GM23338 (cell line): ENCODE measurements at regions not wholly inside any gene's neighbourhood (a gene's known extent, or its start where the extent isn't known, plus 50 kb on each side); places are given as distances from the start of the nearest gene placed in this dataset.

Experiments
- ATAC-seq: fragments of 200-7000 bp; cut with Tn5 transposase; 3 replicates; pipeline ENCODE4 v1.9.1; 2020
- DNase-seq: peaks from one replicate; pipeline ENCODE4 v3.0.0-alpha.2; 2015; ENCODE audit warnings: low spot score
- H2AFZ ChIP-seq: fragments of 200-600 bp; sonication (generic); 2 replicates; pipeline ENCODE4 v1.8.0; 2016; ENCODE audit warnings: antibody characterized with exemption, mild to moderate bottlenecking, moderate library complexity
- H3F3A ChIP-seq: fragments of 200-600 bp; sonication (generic); replicated peaks from 2 replicates; pipeline ENCODE4 v1.8.0; 2017; ENCODE audit warnings: antibody characterized with exemption, mixed run types, low read depth
- H3K27ac ChIP-seq: fragments of 200-600 bp; sonication (generic); 2 replicates; pipeline ENCODE4 v1.6.1; 2016; ENCODE audit warnings: low read depth
- H3K27me3 ChIP-seq: fragments of 200-600 bp; sonication (generic); 2 replicates; pipeline ENCODE4 v1.8.0; 2016; ENCODE audit warnings: mild to moderate bottlenecking, mixed run types, moderate library complexity; ENCODE audit not compliant: insufficient read depth
- H3K36me3 ChIP-seq: fragments of 200-600 bp; sonication (generic); 2 replicates; pipeline ENCODE4 v1.8.0; 2016; ENCODE audit warnings: mild to moderate bottlenecking; ENCODE audit not compliant: insufficient read depth
- H3K4me1 ChIP-seq: fragments of 200-600 bp; sonication (generic); 2 replicates; pipeline ENCODE4 v1.8.0; 2016; ENCODE audit warnings: mild to moderate bottlenecking, moderate library complexity; ENCODE audit not compliant: insufficient read depth
- H3K4me2 ChIP-seq: fragments of 200-600 bp; sonication (generic); 2 replicates; pipeline ENCODE4 v1.7.1; 2017; ENCODE audit warnings: mixed run types
- H3K4me3 ChIP-seq: fragments of 200-600 bp; sonication (generic); 2 replicates; pipeline ENCODE4 v1.6.1; 2016; ENCODE audit warnings: mixed run types
- H3K79me2 ChIP-seq: fragments of 200-600 bp; sonication (generic); replicated peaks from 2 replicates; pipeline ENCODE4 v1.8.0; 2017; ENCODE audit warnings: mild to moderate bottlenecking; ENCODE audit not compliant: insufficient read depth
- H3K9me2 ChIP-seq: fragments of 200-600 bp; sonication (generic); 2 replicates; pipeline ENCODE4 v1.8.0; 2017; ENCODE audit not compliant: insufficient read depth
- H4K20me1 ChIP-seq: fragments of 200-600 bp; sonication (generic); replicated peaks from 2 replicates; pipeline ENCODE4 v1.8.0; 2017; ENCODE audit warnings: mild to moderate bottlenecking; ENCODE audit not compliant: insufficient read depth
- H3K27ac Mint-ChIP-seq: 2 replicates; pipeline ENCODE4 v1.8.0; 2020; ENCODE audit warnings: inconsistent platforms, mild to moderate bottlenecking, moderate library complexity, mixed read lengths
- H3K27me3 Mint-ChIP-seq: 3 replicates; pipeline ENCODE4 v1.8.0; 2022; ENCODE audit warnings: low read depth, mild to moderate bottlenecking, moderate library complexity, mixed read lengths, inconsistent platforms; ENCODE audit not compliant: insufficient read depth, poor library complexity
- H3K36me3 Mint-ChIP-seq: 3 replicates; pipeline ENCODE4 v1.8.0; 2021; ENCODE audit warnings: low read depth, mild to moderate bottlenecking, inconsistent platforms, moderate library complexity, mixed read lengths
- H3K4me1 Mint-ChIP-seq: 3 replicates; pipeline ENCODE4 v1.8.0; 2020; ENCODE audit warnings: mild to moderate bottlenecking, inconsistent platforms, mixed read lengths
- H3K4me3 Mint-ChIP-seq: 3 replicates; pipeline ENCODE4 v1.8.0; 2021; ENCODE audit warnings: moderate library complexity, mild to moderate bottlenecking, inconsistent platforms, mixed read lengths
- H3K9me3 Mint-ChIP-seq: 3 replicates; pipeline ENCODE4 v1.8.0; 2020; ENCODE audit warnings: moderate library complexity, mild to moderate bottlenecking, inconsistent platforms, mixed read lengths
- CREB1 ChIP-seq: fragments of 250-450 bp; sonication (Bioruptor Pico); IDR thresholded peaks from 2 replicates; pipeline ENCODE4 v1.5.0; 2020; ENCODE audit warnings: low read depth, mild to moderate bottlenecking, moderate library complexity
- EZH2 ChIP-seq: fragments of 200-600 bp; sonication (generic); IDR thresholded peaks from one replicate; pipeline ENCODE4 v1.8.0; 2017; ENCODE audit warnings: antibody characterized with exemption, mild to moderate bottlenecking, low read depth; ENCODE audit not compliant: unreplicated experiment
- EZH2phosphoT487 ChIP-seq: fragments of 200-600 bp; sonication (generic); IDR thresholded peaks from one replicate; pipeline ENCODE4 v1.8.1; 2018; ENCODE audit warnings: antibody characterized with exemption; ENCODE audit not compliant: unreplicated experiment
- JUNB ChIP-seq: IDR thresholded peaks from one replicate; pipeline ENCODE4 v1.6.1; 2016; ENCODE audit warnings: antibody characterized with exemption; ENCODE audit not compliant: unreplicated experiment
- NANOG ChIP-seq: IDR thresholded peaks from 2 replicates; pipeline ENCODE4 v1.6.1; 2016; ENCODE audit warnings: antibody characterized with exemption, borderline replicate concordance
- POLR2AphosphoS5 ChIP-seq: IDR thresholded peaks from 2 replicates; pipeline ENCODE4 v1.6.1; 2016; ENCODE audit warnings: antibody characterized with exemption, low read depth
- STAT1 ChIP-seq: IDR thresholded peaks from one replicate; pipeline ENCODE4 v1.6.1; 2016; ENCODE audit warnings: antibody characterized with exemption; ENCODE audit not compliant: unreplicated experiment
- ZNF114 ChIP-seq: fragments of 250-450 bp; sonication (Bioruptor Pico); IDR thresholded peaks from 2 replicates; pipeline ENCODE4 v1.5.0; 2020; ENCODE audit warnings: mild to moderate bottlenecking, moderate library complexity
- ZNF331 ChIP-seq: fragments of 250-450 bp; sonication (Bioruptor Pico); IDR thresholded peaks from 2 replicates; pipeline ENCODE4 v1.5.0; 2020; ENCODE audit warnings: low read depth, mild to moderate bottlenecking, moderate library complexity
- TF ChIP-seq, protein P1 (sequence below): fragments of 250-450 bp; sonication (Bioruptor Pico); IDR thresholded peaks from 2 replicates; pipeline ENCODE4 v1.5.0; 2020; ENCODE audit warnings: mild to moderate bottlenecking, moderate library complexity
- TF ChIP-seq, protein P2 (sequence below), 2 experiments: fragments of 200-600 bp in 1 of 2; sonication (generic) in 1 of 2; conservative IDR thresholded peaks; 2 replicates each; pipeline versions ENCODE4 v1.5.1 to v1.6.1; 2016 to 2017; ENCODE audit warnings: antibody characterized with exemption in 2 of 2, low read depth in 2 of 2, mild to moderate bottlenecking in 2 of 2, moderate library complexity in 1 of 2
- TF ChIP-seq, protein P3 (sequence below): IDR thresholded peaks from 2 replicates; pipeline ENCODE4 v1.6.1; 2016; ENCODE audit warnings: antibody characterized with exemption
- TF ChIP-seq, protein P4 (sequence below): IDR thresholded peaks from one replicate; pipeline ENCODE4 v1.6.1; 2018; ENCODE audit warnings: antibody characterized with exemption; ENCODE audit not compliant: unreplicated experiment

DNA sequence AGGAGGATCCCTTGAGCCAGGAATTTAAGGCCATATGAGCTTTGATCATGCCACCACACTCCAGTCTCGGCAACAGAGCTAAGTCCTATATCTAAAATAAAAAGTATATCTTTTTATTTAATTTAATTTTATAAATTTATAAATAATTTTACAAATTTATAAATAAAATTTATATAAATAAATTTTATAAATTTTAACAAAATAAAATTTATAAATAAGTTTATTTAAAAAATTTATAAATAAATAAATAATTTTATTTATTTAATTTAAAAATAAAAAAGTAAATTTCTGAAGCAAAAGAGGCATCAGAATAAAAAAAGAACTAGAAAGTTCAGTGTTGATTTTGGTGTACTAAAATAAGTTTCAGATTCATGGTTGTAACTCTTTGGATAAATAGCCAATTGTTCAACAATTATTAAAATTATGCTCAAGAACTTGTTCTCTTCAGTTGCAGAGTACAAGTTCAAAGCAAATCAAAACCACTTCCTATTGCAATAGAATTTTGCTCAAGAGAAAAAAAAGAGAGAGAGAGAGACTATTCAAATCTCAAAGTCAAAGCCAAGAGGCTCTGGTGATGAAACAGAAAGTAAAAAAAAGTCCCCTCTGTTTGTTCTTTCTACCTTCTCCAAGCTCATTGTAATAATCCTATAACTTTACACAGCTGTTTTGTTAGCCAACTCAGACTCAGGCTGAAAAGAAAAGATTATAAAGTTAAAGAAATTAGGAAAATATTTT lies 547.5 kb upstream of the ADGRB3 start:
- Histone ChIP-seq H3K4me1 (no peaks in the 10 kb centered on the region), H3K4me2 (no peak overlapping the region), H3K79me2 (no peaks in the 10 kb centered on the region), H3K36me3 (peaks cover 5% of the 10 kb centered on the region; the same call in 1 of the 2 replicates), H3K9me2 (no peaks in the 10 kb centered on the region), H3K27me3 (no peaks in the 10 kb centered on the region), H3K27ac (no peak overlapping the region), H4K20me1 (no peaks in the 10 kb centered on the region), H3K4me3 (no peak overlapping the region), H2AFZ (peak overlapping the region; percentile 28; the same call in 1 of the 2 replicates), H3F3A (no peaks in the 10 kb centered on the region)
- Mint-ChIP-seq H3K27me3 (no peaks in the 10 kb centered on the region), H3K36me3 (peaks cover 20% of the 10 kb centered on the region; the same call in 2 of the 3 replicates), H3K27ac (no peak overlapping the region), H3K9me3 (peaks cover 18% of the 10 kb centered on the region), H3K4me3 (no peak overlapping the region), H3K4me1 (no peaks in the 10 kb centered on the region; the same call in 2 of the 3 replicates)
- no peak for ATAC-seq
- TF ChIP-seq, protein P1, sequence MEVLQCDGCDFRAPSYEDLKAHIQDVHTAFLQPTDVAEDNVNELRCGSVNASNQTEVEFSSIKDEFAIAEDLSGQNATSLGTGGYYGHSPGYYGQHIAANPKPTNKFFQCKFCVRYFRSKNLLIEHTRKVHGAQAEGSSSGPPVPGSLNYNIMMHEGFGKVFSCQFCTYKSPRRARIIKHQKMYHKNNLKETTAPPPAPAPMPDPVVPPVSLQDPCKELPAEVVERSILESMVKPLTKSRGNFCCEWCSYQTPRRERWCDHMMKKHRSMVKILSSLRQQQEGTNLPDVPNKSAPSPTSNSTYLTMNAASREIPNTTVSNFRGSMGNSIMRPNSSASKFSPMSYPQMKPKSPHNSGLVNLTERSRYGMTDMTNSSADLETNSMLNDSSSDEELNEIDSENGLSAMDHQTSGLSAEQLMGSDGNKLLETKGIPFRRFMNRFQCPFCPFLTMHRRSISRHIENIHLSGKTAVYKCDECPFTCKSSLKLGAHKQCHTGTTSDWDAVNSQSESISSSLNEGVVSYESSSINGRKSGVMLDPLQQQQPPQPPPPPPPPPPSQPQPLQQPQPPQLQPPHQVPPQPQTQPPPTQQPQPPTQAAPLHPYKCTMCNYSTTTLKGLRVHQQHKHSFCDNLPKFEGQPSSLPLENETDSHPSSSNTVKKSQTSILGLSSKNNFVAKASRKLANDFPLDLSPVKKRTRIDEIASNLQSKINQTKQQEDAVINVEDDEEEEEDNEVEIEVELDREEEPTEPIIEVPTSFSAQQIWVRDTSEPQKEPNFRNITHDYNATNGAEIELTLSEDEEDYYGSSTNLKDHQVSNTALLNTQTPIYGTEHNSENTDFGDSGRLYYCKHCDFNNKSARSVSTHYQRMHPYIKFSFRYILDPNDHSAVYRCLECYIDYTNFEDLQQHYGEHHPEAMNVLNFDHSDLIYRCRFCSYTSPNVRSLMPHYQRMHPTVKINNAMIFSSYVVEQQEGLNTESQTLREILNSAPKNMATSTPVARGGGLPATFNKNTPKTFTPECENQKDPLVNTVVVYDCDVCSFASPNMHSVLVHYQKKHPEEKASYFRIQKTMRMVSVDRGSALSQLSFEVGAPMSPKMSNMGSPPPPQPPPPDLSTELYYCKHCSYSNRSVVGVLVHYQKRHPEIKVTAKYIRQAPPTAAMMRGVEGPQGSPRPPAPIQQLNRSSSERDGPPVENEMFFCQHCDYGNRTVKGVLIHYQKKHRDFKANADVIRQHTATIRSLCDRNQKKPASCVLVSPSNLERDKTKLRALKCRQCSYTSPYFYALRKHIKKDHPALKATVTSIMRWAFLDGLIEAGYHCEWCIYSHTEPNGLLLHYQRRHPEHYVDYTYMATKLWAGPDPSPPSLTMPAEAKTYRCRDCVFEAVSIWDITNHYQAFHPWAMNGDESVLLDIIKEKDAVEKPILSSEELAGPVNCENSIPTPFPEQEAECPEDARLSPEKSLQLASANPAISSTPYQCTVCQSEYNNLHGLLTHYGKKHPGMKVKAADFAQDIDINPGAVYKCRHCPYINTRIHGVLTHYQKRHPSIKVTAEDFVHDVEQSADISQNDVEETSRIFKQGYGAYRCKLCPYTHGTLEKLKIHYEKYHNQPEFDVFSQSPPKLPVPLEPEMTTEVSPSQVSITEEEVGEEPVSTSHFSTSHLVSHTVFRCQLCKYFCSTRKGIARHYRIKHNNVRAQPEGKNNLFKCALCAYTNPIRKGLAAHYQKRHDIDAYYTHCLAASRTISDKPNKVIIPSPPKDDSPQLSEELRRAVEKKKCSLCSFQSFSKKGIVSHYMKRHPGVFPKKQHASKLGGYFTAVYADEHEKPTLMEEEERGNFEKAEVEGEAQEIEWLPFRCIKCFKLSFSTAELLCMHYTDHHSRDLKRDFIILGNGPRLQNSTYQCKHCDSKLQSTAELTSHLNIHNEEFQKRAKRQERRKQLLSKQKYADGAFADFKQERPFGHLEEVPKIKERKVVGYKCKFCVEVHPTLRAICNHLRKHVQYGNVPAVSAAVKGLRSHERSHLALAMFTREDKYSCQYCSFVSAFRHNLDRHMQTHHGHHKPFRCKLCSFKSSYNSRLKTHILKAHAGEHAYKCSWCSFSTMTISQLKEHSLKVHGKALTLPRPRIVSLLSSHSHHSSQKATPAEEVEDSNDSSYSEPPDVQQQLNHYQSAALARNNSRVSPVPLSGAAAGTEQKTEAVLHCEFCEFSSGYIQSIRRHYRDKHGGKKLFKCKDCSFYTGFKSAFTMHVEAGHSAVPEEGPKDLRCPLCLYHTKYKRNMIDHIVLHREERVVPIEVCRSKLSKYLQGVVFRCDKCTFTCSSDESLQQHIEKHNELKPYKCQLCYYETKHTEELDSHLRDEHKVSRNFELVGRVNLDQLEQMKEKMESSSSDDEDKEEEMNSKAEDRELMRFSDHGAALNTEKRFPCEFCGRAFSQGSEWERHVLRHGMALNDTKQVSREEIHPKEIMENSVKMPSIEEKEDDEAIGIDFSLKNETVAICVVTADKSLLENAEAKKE (CRISPR knock-in tag) = no peak
- TF ChIP-seq ZNF331 (no peak), STAT1 (no peak), ZNF114 (CRISPR knock-in tag) (no peak), JUNB (no peak), CREB1 (CRISPR knock-in tag) (no peak), EZH2phosphoT487 (no peak), EZH2 (no peak), POLR2AphosphoS5 (no peak), NANOG (no peak)
- TF ChIP-seq, protein P2, sequence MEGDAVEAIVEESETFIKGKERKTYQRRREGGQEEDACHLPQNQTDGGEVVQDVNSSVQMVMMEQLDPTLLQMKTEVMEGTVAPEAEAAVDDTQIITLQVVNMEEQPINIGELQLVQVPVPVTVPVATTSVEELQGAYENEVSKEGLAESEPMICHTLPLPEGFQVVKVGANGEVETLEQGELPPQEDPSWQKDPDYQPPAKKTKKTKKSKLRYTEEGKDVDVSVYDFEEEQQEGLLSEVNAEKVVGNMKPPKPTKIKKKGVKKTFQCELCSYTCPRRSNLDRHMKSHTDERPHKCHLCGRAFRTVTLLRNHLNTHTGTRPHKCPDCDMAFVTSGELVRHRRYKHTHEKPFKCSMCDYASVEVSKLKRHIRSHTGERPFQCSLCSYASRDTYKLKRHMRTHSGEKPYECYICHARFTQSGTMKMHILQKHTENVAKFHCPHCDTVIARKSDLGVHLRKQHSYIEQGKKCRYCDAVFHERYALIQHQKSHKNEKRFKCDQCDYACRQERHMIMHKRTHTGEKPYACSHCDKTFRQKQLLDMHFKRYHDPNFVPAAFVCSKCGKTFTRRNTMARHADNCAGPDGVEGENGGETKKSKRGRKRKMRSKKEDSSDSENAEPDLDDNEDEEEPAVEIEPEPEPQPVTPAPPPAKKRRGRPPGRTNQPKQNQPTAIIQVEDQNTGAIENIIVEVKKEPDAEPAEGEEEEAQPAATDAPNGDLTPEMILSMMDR (conservative IDR thresholded peaks at IDR 0.05; ENCODE audit: low read depth in 2 of 2) = no peak
- TF ChIP-seq, protein P3, sequence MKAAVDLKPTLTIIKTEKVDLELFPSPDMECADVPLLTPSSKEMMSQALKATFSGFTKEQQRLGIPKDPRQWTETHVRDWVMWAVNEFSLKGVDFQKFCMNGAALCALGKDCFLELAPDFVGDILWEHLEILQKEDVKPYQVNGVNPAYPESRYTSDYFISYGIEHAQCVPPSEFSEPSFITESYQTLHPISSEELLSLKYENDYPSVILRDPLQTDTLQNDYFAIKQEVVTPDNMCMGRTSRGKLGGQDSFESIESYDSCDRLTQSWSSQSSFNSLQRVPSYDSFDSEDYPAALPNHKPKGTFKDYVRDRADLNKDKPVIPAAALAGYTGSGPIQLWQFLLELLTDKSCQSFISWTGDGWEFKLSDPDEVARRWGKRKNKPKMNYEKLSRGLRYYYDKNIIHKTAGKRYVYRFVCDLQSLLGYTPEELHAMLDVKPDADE = no peak
- TF ChIP-seq, protein P4, sequence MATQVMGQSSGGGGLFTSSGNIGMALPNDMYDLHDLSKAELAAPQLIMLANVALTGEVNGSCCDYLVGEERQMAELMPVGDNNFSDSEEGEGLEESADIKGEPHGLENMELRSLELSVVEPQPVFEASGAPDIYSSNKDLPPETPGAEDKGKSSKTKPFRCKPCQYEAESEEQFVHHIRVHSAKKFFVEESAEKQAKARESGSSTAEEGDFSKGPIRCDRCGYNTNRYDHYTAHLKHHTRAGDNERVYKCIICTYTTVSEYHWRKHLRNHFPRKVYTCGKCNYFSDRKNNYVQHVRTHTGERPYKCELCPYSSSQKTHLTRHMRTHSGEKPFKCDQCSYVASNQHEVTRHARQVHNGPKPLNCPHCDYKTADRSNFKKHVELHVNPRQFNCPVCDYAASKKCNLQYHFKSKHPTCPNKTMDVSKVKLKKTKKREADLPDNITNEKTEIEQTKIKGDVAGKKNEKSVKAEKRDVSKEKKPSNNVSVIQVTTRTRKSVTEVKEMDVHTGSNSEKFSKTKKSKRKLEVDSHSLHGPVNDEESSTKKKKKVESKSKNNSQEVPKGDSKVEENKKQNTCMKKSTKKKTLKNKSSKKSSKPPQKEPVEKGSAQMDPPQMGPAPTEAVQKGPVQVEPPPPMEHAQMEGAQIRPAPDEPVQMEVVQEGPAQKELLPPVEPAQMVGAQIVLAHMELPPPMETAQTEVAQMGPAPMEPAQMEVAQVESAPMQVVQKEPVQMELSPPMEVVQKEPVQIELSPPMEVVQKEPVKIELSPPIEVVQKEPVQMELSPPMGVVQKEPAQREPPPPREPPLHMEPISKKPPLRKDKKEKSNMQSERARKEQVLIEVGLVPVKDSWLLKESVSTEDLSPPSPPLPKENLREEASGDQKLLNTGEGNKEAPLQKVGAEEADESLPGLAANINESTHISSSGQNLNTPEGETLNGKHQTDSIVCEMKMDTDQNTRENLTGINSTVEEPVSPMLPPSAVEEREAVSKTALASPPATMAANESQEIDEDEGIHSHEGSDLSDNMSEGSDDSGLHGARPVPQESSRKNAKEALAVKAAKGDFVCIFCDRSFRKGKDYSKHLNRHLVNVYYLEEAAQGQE = no peak
- DNase-seq = no peak
